Liver (tissue), 8 donors: ENCODE measurements at regions not wholly inside any gene's neighbourhood (a gene's known extent, or its start where the extent isn't known, plus 50 kb on each side); places are given as distances from the start of the nearest gene placed in this dataset.

Experiments
- DNase-seq: peaks from one replicate; pipeline ENCODE4 v3.0.0-alpha.2; 2017; ENCODE audit warnings: low spot score
- H3K27ac ChIP-seq, 2 donors: one replicate each; pipeline ENCODE4 v1.7.0; 2013; ENCODE audit warnings: inconsistent platforms in 2 of 2, low read length in 2 of 2, control low read depth in 1 of 2, low read depth in 1 of 2, mild to moderate bottlenecking in 1 of 2
- H3K27me3 ChIP-seq, 4 donors: one replicate each; pipeline versions ENCODE4 v1.6.1 to v1.7.0; 2013; ENCODE audit warnings: low read length in 3 of 4, inconsistent platforms in 1 of 4, mild to moderate bottlenecking in 1 of 4, moderate library complexity in 1 of 4; ENCODE audit not compliant: control insufficient read depth in 4 of 4, insufficient read depth in 4 of 4
- H3K36me3 ChIP-seq, 4 donors: one replicate each; pipeline versions ENCODE4 v1.6.1 to v1.7.0; 2013; ENCODE audit warnings: low read length in 3 of 4, mild to moderate bottlenecking in 3 of 4, low read depth in 1 of 4, moderate library complexity in 1 of 4; ENCODE audit not compliant: control insufficient read depth in 4 of 4, insufficient read depth in 3 of 4
- H3K4me1 ChIP-seq, 4 donors: one replicate each; pipeline versions ENCODE4 v1.6.1 to v1.7.0; 2013; ENCODE audit warnings: low read length in 3 of 4, mild to moderate bottlenecking in 3 of 4, moderate library complexity in 1 of 4; ENCODE audit not compliant: control insufficient read depth in 4 of 4, insufficient read depth in 4 of 4
- H3K4me3 ChIP-seq, 3 donors: one replicate each; pipeline versions ENCODE4 v1.6.1 to v1.7.0; 2013; ENCODE audit warnings: low read length in 3 of 3, control low read depth in 1 of 3, low read depth in 1 of 3, mild to moderate bottlenecking in 1 of 3
- H3K9ac ChIP-seq, 2 donors: one replicate each; pipeline ENCODE4 v1.7.0; 2013; ENCODE audit warnings: low read length in 2 of 2, mild to moderate bottlenecking in 2 of 2, moderate library complexity in 2 of 2, control low read depth in 1 of 2, low read depth in 1 of 2
- H3K9me3 ChIP-seq, 4 donors: one replicate each; pipeline versions ENCODE4 v1.6.1 to v1.7.0; 2013; ENCODE audit warnings: low read length in 3 of 4; ENCODE audit not compliant: control insufficient read depth in 4 of 4
- EGR1 ChIP-seq, 2 donors: IDR thresholded peaks; 2 replicates each; pipeline ENCODE4 v1.6.1; 2016 to 2018; ENCODE audit warnings: antibody characterized with exemption in 2 of 2, low read depth in 2 of 2
- FOXA1 ChIP-seq: IDR thresholded peaks from 2 replicates; pipeline ENCODE4 v1.6.1; 2016; ENCODE audit warnings: antibody characterized with exemption
- FOXA2 ChIP-seq: IDR thresholded peaks from 2 replicates; pipeline ENCODE4 v1.6.1; 2016; ENCODE audit warnings: antibody characterized with exemption
- GABPA ChIP-seq, 2 donors: IDR thresholded peaks in 1 of 2; conservative IDR thresholded peaks in 1 of 2; 2 replicates each; pipeline ENCODE4 v1.6.1; 2016; ENCODE audit warnings: antibody characterized with exemption in 2 of 2, mild to moderate bottlenecking in 1 of 2, moderate library complexity in 1 of 2
- HNF4G ChIP-seq: IDR thresholded peaks from 2 replicates; pipeline ENCODE4 v1.6.1; 2016; ENCODE audit warnings: antibody characterized with exemption
- JUND ChIP-seq, 2 donors: IDR thresholded peaks; 2 replicates each; pipeline ENCODE4 v1.6.1; 2016; ENCODE audit warnings: antibody characterized with exemption in 2 of 2
- MAX ChIP-seq: IDR thresholded peaks from 2 replicates; pipeline ENCODE4 v1.6.1; 2016; ENCODE audit warnings: antibody characterized with exemption
- NR2F2 ChIP-seq: IDR thresholded peaks from 2 replicates; pipeline ENCODE4 v1.6.1; 2016; ENCODE audit warnings: antibody characterized with exemption
- RAD21 ChIP-seq, 2 donors: IDR thresholded peaks; 2 replicates each; pipeline ENCODE4 v1.6.1; 2016; ENCODE audit warnings: antibody characterized with exemption in 2 of 2, mild to moderate bottlenecking in 2 of 2
- SP1 ChIP-seq: IDR thresholded peaks from 2 replicates; pipeline ENCODE4 v1.6.1; 2018; ENCODE audit warnings: antibody characterized with exemption, mild to moderate bottlenecking
- TAF1 ChIP-seq: conservative IDR thresholded peaks from 2 replicates; pipeline ENCODE4 v1.6.1; 2016; ENCODE audit warnings: antibody characterized with exemption, mild to moderate bottlenecking
- YY1 ChIP-seq: IDR thresholded peaks from 2 replicates; pipeline ENCODE4 v1.6.1; 2016; ENCODE audit warnings: antibody characterized with exemption, mild to moderate bottlenecking
- WGBS: extraction: QIAGEN DNeasy Blood & Tissue Kit; methylation state at CpG from one replicate; pipeline ENCODE4 v1.1.7; 2013; 5-methylcytosine and 5-hydroxymethylcytosine counted together
- TF ChIP-seq, protein P1 (sequence below): IDR thresholded peaks from 2 replicates; pipeline ENCODE4 v1.6.1; 2016; ENCODE audit warnings: antibody characterized with exemption, mild to moderate bottlenecking
- TF ChIP-seq, protein P2 (sequence below): IDR thresholded peaks from 2 replicates; pipeline ENCODE4 v1.6.1; 2016; ENCODE audit warnings: antibody characterized with exemption
- TF ChIP-seq, protein P3 (sequence below): fragments of 150-350 bp; IDR thresholded peaks from 2 replicates; pipeline ENCODE4 v1.5.1; 2017; ENCODE audit warnings: improper control_type of control experiment, low read depth, low read length; ENCODE audit not compliant: missing input control
- TF ChIP-seq, protein P4 (sequence below): IDR thresholded peaks from 2 replicates; pipeline ENCODE4 v1.6.1; 2016; ENCODE audit warnings: antibody characterized with exemption
- donor health status: healthy.
- donor health status: healthy.
- donor health status: healthy.
- donor health status: healthy.
- donor health status: healthy.

GRCh38 chr22:22815397-22816170 is 72.0 kb upstream of the IGLL5 start:
- H3K4me3 ChIP-seq: no peak overlapping the region
- H3K27me3 ChIP-seq: no peaks in the 10 kb centered on the region
- H3K9ac ChIP-seq: no peak overlapping the region
- no peak for TF ChIP-seq GABPA (IDR thresholded peaks at IDR 0.05 in 1 of 2, conservative IDR thresholded peaks at IDR 0.05 in 1 of 2)
- DNase-seq: no peak
- 77% methylated on average over 5 of the region's 5 CpGs for WGBS
- H3K27ac ChIP-seq: no peak overlapping the region
- H3K9me3 ChIP-seq: no peaks in the 10 kb centered on the region
- no peaks in the 10 kb centered on the region for H3K36me3 ChIP-seq
- H3K4me1 ChIP-seq: no peaks in the 10 kb centered on the region

- DNase-seq: no peak
- H3K36me3 ChIP-seq: no peaks in the 10 kb centered on the region
- H3K4me3 ChIP-seq: no peak overlapping the region
- no peaks in the 10 kb centered on the region for H3K9me3 ChIP-seq
- TF ChIP-seq MAX: no peak
- no peak for TF ChIP-seq FOXA2
- TF ChIP-seq, protein P1, sequence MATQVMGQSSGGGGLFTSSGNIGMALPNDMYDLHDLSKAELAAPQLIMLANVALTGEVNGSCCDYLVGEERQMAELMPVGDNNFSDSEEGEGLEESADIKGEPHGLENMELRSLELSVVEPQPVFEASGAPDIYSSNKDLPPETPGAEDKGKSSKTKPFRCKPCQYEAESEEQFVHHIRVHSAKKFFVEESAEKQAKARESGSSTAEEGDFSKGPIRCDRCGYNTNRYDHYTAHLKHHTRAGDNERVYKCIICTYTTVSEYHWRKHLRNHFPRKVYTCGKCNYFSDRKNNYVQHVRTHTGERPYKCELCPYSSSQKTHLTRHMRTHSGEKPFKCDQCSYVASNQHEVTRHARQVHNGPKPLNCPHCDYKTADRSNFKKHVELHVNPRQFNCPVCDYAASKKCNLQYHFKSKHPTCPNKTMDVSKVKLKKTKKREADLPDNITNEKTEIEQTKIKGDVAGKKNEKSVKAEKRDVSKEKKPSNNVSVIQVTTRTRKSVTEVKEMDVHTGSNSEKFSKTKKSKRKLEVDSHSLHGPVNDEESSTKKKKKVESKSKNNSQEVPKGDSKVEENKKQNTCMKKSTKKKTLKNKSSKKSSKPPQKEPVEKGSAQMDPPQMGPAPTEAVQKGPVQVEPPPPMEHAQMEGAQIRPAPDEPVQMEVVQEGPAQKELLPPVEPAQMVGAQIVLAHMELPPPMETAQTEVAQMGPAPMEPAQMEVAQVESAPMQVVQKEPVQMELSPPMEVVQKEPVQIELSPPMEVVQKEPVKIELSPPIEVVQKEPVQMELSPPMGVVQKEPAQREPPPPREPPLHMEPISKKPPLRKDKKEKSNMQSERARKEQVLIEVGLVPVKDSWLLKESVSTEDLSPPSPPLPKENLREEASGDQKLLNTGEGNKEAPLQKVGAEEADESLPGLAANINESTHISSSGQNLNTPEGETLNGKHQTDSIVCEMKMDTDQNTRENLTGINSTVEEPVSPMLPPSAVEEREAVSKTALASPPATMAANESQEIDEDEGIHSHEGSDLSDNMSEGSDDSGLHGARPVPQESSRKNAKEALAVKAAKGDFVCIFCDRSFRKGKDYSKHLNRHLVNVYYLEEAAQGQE: no peak
- TF ChIP-seq, protein P2, sequence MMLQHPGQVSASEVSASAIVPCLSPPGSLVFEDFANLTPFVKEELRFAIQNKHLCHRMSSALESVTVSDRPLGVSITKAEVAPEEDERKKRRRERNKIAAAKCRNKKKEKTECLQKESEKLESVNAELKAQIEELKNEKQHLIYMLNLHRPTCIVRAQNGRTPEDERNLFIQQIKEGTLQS: no peak
- no peak for TF ChIP-seq YY1
- no peak for TF ChIP-seq GABPA (IDR thresholded peaks at IDR 0.05 in 1 of 2, conservative IDR thresholded peaks at IDR 0.05 in 1 of 2)
- no peak for TF ChIP-seq HNF4G
- TF ChIP-seq EGR1 (IDR thresholded peaks at IDR 0.05; ENCODE audit: low read depth in 2 of 2): no peak
- TF ChIP-seq TAF1: no peak
- no peaks in the 10 kb centered on the region for H3K4me1 ChIP-seq
- no peaks in the 10 kb centered on the region for H3K27me3 ChIP-seq
- H3K9ac ChIP-seq: no peak overlapping the region
- 87% methylated on average over 6 of the region's 6 CpGs for WGBS
- no peak overlapping the region for H3K27ac ChIP-seq
These were observed 71.5 kb upstream of the IGLL5 start for GRCh38 chr22:22816171-22816514.

- no peak for DNase-seq
- WGBS: 84% methylated on average over 8 of the region's 8 CpGs
- Histone ChIP-seq H3K36me3 (no peaks in the 10 kb centered on the region), H3K4me1 (no peaks in the 10 kb centered on the region), H3K27me3 (no peaks in the 10 kb centered on the region), H3K4me3 (no peak overlapping the region), H3K9ac (no peak overlapping the region), H3K27ac (no peak overlapping the region), H3K9me3 (no peaks in the 10 kb centered on the region)
- TF ChIP-seq, protein P3, sequence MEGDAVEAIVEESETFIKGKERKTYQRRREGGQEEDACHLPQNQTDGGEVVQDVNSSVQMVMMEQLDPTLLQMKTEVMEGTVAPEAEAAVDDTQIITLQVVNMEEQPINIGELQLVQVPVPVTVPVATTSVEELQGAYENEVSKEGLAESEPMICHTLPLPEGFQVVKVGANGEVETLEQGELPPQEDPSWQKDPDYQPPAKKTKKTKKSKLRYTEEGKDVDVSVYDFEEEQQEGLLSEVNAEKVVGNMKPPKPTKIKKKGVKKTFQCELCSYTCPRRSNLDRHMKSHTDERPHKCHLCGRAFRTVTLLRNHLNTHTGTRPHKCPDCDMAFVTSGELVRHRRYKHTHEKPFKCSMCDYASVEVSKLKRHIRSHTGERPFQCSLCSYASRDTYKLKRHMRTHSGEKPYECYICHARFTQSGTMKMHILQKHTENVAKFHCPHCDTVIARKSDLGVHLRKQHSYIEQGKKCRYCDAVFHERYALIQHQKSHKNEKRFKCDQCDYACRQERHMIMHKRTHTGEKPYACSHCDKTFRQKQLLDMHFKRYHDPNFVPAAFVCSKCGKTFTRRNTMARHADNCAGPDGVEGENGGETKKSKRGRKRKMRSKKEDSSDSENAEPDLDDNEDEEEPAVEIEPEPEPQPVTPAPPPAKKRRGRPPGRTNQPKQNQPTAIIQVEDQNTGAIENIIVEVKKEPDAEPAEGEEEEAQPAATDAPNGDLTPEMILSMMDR: no peak
- TF ChIP-seq JUND (IDR thresholded peaks at IDR 0.05) (no peak), TAF1 (no peak), YY1 (no peak), MAX (no peak), RAD21 (IDR thresholded peaks at IDR 0.05) (no peak), FOXA1 (no peak), NR2F2 (no peak), SP1 (no peak), GABPA (IDR thresholded peaks at IDR 0.05 in 1 of 2, conservative IDR thresholded peaks at IDR 0.05 in 1 of 2) (no peak)
- TF ChIP-seq, protein P4, sequence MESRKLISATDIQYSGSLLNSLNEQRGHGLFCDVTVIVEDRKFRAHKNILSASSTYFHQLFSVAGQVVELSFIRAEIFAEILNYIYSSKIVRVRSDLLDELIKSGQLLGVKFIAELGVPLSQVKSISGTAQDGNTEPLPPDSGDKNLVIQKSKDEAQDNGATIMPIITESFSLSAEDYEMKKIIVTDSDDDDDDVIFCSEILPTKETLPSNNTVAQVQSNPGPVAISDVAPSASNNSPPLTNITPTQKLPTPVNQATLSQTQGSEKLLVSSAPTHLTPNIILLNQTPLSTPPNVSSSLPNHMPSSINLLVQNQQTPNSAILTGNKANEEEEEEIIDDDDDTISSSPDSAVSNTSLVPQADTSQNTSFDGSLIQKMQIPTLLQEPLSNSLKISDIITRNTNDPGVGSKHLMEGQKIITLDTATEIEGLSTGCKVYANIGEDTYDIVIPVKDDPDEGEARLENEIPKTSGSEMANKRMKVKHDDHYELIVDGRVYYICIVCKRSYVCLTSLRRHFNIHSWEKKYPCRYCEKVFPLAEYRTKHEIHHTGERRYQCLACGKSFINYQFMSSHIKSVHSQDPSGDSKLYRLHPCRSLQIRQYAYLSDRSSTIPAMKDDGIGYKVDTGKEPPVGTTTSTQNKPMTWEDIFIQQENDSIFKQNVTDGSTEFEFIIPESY: no peak
These were observed 70.7 kb upstream of the IGLL5 start for GRCh38 chr22:22816766-22817410.
